Tibial nerve (tissue), 4 donors: ENCODE measurements at regions not wholly inside any gene's neighbourhood (a gene's known extent, or its start where the extent isn't known, plus 50 kb on each side); places are given as distances from the start of the nearest gene placed in this dataset.

Experiments
- DNase-seq, 2 donors: peaks; one replicate each; pipeline ENCODE4 v3.0.0-alpha.2; 2019; ENCODE audit warnings: low spot score in 2 of 2
- H3K27ac ChIP-seq, 4 donors: fragments of 200-600 bp; sonication (generic) in 3 of 4; one replicate each; pipeline ENCODE4 v1.5.1; 2017 to 2019; ENCODE audit warnings: mild to moderate bottlenecking in 1 of 4
- H3K27me3 ChIP-seq, 2 donors: fragments of 200-600 bp; sonication (generic) in 1 of 2; one replicate each; pipeline versions ENCODE4 v1.5.1 to v1.6.0; 2017 to 2019
- H3K36me3 ChIP-seq, 3 donors: fragments of 200-600 bp; sonication (generic); one replicate each; pipeline ENCODE4 v1.5.1; 2018 to 2019
- H3K4me1 ChIP-seq, 4 donors: fragments of 200-600 bp; sonication (generic) in 3 of 4; one replicate each; pipeline ENCODE4 v1.5.1; 2017 to 2019
- H3K4me3 ChIP-seq, 4 donors: fragments of 200-600 bp; sonication (generic) in 3 of 4; one replicate each; pipeline ENCODE4 v1.5.1; 2017 to 2019; ENCODE audit warnings: mild to moderate bottlenecking in 1 of 4, moderate library complexity in 1 of 4
- H3K9me3 ChIP-seq, 4 donors: fragments of 200-600 bp; sonication (generic) in 3 of 4; one replicate each; pipeline ENCODE4 v1.5.1; 2017 to 2019
- EP300 ChIP-seq, 2 donors: sonication (generic); formaldehyde crosslinking; IDR thresholded peaks; one replicate each; pipeline ENCODE4 v1.6.1; 2017; ENCODE audit warnings: antibody characterized with exemption in 2 of 2, mild to moderate bottlenecking in 1 of 2
- POLR2A ChIP-seq, 2 donors: fragments of 450-650 bp; IDR thresholded peaks; one replicate each; pipeline ENCODE4 v1.6.1; 2017; ENCODE audit warnings: antibody characterized with exemption in 2 of 2, mild to moderate bottlenecking in 2 of 2, moderate library complexity in 2 of 2
- WGBS, 2 donors: methylation state at CpG; one replicate each; pipeline ENCODE4 v1.1.5; 2018; 5-methylcytosine and 5-hydroxymethylcytosine counted together
- TF ChIP-seq, protein P1 (sequence below), 5 experiments: fragments of 200-600 bp in 3 of 5; fragments of 450-650 bp in 2 of 5; sonication (generic) in 3 of 5; IDR thresholded peaks; one replicate each; pipeline ENCODE4 v1.5.1; 2016 to 2019; ENCODE audit warnings: antibody characterized with exemption in 5 of 5, mild to moderate bottlenecking in 3 of 5, moderate library complexity in 2 of 5

DNA sequence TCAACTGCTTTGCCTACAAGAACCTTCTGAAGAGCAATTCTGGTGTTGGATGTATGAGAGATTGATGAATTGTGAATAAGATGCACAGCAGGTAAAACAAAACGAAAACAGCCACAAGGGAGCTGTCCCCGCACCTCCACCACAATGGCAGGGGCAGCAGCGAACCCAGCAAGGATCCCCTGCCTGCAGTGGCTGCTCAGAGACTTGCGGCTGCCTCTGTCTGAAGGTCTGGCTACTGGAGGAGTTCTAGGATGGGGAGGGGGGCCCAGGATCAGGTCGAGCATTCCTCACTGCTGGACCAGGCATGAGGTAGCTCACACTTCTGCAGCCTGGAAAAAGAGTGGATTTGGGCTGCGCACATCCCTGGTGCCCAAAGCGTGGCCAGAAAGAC is 523.5 kb downstream of the CDH26 start:
- peaks cover 0 to 11% (median 0%) of the 10 kb centered on the region in 4 donors for H3K4me1 ChIP-seq
- H3K27me3 ChIP-seq, result no peaks in the 10 kb centered on the region
- H3K9me3 ChIP-seq, result no peaks in the 10 kb centered on the region
- no peaks in the 10 kb centered on the region for H3K36me3 ChIP-seq
- H3K27ac ChIP-seq, result no peak overlapping the region
- TF ChIP-seq POLR2A (IDR thresholded peaks at IDR 0.05) (no peak), EP300 (IDR thresholded peaks at IDR 0.05) (no peak)
- TF ChIP-seq, protein P1, sequence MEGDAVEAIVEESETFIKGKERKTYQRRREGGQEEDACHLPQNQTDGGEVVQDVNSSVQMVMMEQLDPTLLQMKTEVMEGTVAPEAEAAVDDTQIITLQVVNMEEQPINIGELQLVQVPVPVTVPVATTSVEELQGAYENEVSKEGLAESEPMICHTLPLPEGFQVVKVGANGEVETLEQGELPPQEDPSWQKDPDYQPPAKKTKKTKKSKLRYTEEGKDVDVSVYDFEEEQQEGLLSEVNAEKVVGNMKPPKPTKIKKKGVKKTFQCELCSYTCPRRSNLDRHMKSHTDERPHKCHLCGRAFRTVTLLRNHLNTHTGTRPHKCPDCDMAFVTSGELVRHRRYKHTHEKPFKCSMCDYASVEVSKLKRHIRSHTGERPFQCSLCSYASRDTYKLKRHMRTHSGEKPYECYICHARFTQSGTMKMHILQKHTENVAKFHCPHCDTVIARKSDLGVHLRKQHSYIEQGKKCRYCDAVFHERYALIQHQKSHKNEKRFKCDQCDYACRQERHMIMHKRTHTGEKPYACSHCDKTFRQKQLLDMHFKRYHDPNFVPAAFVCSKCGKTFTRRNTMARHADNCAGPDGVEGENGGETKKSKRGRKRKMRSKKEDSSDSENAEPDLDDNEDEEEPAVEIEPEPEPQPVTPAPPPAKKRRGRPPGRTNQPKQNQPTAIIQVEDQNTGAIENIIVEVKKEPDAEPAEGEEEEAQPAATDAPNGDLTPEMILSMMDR (IDR thresholded peaks at IDR 0.05), result no peak
- 60 to 71% methylated on average over 5 to 7 of the region's 7 CpGs for WGBS, 2 donors
- no peak for DNase-seq
- no peak overlapping the region for H3K4me3 ChIP-seq

DNA sequence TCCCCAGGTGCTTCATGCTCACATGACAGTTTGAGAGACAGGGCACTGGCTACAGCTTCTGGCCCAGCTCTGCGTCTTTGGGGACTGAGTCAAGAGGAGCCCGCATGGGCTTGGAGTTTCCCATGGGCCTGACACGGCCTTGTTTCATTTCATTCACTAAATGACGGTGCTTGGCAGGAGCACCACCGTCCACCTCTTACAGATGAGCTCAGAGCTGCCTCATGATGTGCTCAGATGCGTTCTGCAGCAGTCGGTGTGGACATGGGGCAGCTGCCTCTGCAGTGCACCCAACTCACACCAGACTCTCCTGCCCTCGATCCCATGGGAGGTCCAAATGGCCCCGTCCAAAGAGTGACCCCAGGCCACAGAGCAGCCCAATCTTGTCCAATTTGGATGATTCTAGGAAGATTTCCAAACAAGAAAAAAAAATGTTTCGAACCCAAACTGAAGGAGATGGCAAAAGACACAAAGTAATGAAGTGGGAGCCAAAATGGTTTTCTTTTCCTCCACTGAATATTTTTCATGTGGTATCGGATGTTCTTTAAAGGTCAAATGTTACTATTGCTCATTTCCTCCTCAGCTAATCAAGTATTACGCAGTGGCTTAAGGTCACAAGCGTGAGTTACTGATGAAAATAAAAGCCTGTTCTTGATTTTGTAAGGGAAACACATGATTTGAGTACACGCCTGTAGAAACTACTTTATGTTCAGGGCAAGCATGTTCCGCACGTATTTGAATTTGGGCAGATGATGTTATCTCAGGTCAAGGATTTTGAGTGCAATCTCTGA is 524.2 kb downstream of the CDH26 start:
- no peak for DNase-seq
- no peaks in the 10 kb centered on the region for H3K27me3 ChIP-seq
- no peak for TF ChIP-seq POLR2A (IDR thresholded peaks at IDR 0.05)
- TF ChIP-seq EP300 (IDR thresholded peaks at IDR 0.05), result peak in 1 of 2 donors; percentile 57
- 66% methylated on average over 16 of the region's 16 CpGs for WGBS, 2 donors
- H3K27ac ChIP-seq, result no peak overlapping the region
- peaks cover 0 to 11% (median 0%) of the 10 kb centered on the region in 4 donors for H3K4me1 ChIP-seq
- H3K9me3 ChIP-seq, result no peaks in the 10 kb centered on the region
- H3K36me3 ChIP-seq, result no peaks in the 10 kb centered on the region
- H3K4me3 ChIP-seq, result no peak overlapping the region

DNA sequence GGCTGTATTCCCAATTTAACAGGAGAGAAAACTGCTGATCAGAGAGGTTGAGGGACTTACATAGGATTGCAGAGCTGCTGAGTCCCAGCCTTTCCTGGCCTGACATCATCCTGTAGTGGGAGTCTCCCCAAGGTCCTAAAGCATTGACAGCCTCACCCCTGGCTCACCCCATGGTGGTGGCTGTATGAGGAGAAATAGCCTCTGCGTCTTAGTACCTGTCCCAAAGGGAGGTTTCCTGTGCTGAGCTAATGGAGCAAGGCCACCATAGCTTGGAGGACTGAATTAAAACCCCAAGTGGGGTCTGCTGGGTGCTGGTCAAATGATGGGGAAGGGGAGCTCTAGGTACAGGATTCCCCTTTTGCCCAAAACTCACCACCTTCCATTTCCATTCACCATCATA is 525.1 kb downstream of the CDH26 start:
- TF ChIP-seq POLR2A (IDR thresholded peaks at IDR 0.05) (no peak), EP300 (IDR thresholded peaks at IDR 0.05) (no peak)
- TF ChIP-seq, protein P1 (IDR thresholded peaks at IDR 0.05), result no peak
- no peak overlapping the region for H3K4me3 ChIP-seq
- peaks cover 0 to 11% (median 0%) of the 10 kb centered on the region in 4 donors for H3K4me1 ChIP-seq
- H3K27ac ChIP-seq, result no peak overlapping the region
- no peaks in the 10 kb centered on the region for H3K36me3 ChIP-seq
- H3K9me3 ChIP-seq, result no peaks in the 10 kb centered on the region
- H3K27me3 ChIP-seq, result no peaks in the 10 kb centered on the region
- DNase-seq, result no peak
- 50 to 67% methylated on average over 1 of the region's 1 CpG for WGBS, 2 donors

DNA sequence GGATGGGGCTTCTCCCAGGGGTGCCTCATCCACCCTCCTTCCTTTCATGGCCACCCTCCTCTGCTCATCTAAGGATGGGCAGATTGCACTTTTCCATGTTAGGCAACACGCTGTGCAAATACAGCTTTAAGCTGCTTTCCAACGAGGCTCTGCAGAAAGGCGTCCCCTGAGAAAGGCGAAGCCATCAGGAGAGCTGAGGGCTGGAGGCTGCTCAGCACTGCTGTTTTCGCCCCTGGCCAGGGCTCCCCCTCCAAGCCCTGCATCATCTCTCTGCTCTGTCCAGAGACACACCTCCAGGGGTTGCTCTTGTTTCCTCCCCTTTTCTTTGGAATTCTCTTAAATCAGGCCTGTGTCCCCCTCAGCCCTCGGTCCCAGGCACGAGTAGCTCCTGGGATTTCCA is 526.1 kb downstream of the CDH26 start:
- H3K9me3 ChIP-seq, result no peaks in the 10 kb centered on the region
- no peak for DNase-seq
- no peaks in the 10 kb centered on the region for H3K27me3 ChIP-seq
- H3K4me3 ChIP-seq, result no peak overlapping the region
- H3K36me3 ChIP-seq, result no peaks in the 10 kb centered on the region
- WGBS, 2 donors, result 64 to 72% methylated on average over 7 of the region's 7 CpGs
- H3K4me1 ChIP-seq, result peaks cover 0 to 11% (median 0%) of the 10 kb centered on the region in 4 donors
- TF ChIP-seq, protein P1 (IDR thresholded peaks at IDR 0.05), result no peak
- TF ChIP-seq EP300 (IDR thresholded peaks at IDR 0.05), result no peak
- TF ChIP-seq POLR2A (IDR thresholded peaks at IDR 0.05), result no peak
- no peak overlapping the region for H3K27ac ChIP-seq

DNA sequence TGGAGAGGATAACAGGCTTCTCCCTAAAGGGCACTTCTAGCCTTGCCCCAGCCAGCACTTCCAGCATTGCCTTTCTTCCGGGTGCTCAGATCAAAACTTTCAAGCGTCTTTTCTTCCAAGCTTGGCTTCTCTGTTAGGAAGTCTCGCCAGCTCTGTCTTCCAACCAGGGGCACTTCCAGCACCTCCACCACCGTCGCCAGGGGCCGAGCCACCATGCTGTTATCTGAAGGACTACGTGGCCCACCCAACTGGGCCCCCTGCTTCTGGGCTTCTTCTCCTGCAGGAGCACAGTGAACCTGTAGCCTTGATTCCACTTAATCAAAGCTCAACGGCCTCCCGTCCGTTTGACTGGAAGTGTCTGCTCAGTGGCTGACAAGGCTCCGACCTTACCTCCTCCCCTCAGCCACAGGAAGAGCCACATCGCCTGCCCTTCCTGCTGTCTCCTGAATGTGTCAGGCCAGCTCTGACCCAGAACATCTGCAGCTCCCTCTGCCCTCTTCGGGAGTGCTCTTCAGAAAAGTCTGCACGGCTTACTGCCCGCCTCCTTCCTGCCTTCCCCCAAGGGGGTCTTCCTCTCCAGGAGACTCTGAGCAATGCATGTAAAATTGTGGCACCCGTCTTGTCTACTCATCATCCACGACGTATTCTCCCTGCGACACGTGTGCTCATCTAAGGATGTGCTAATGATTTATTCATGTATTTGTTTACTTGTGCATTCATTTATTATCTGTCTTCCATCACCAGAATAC is 527.0 kb downstream of the CDH26 start:
- Histone ChIP-seq H3K4me1 (peaks cover 0 to 11% (median 0%) of the 10 kb centered on the region in 4 donors), H3K36me3 (no peaks in the 10 kb centered on the region), H3K9me3 (no peaks in the 10 kb centered on the region), H3K27ac (no peak overlapping the region), H3K4me3 (no peak overlapping the region), H3K27me3 (no peaks in the 10 kb centered on the region)
- TF ChIP-seq POLR2A (IDR thresholded peaks at IDR 0.05) (no peak), EP300 (IDR thresholded peaks at IDR 0.05) (no peak)
- TF ChIP-seq, protein P1 (IDR thresholded peaks at IDR 0.05), result no peak
- no peak for DNase-seq
- WGBS, 2 donors, result 67 to 76% methylated on average over 20 of the region's 20 CpGs
